HG03469 (cell line): ENCODE measurements at regions not wholly inside any gene's neighbourhood (a gene's known extent, or its start where the extent isn't known, plus 50 kb on each side); places are given as distances from the start of the nearest gene placed in this dataset.

Experiments used
- ATAC-seq: cut with Tn5 transposase; IDR thresholded peaks from one replicate; pipeline ENCODE4 v1.9.1; 2021; ENCODE audit warnings: mild to moderate bottlenecking, moderate library complexity, moderate number of reproducible peaks; ENCODE audit not compliant: unreplicated experiment

- no peak for ATAC-seq
These were observed 489.7 kb upstream of the CNKSR2 start for GRCh38 chrX:20884565-20884964.

DNA sequence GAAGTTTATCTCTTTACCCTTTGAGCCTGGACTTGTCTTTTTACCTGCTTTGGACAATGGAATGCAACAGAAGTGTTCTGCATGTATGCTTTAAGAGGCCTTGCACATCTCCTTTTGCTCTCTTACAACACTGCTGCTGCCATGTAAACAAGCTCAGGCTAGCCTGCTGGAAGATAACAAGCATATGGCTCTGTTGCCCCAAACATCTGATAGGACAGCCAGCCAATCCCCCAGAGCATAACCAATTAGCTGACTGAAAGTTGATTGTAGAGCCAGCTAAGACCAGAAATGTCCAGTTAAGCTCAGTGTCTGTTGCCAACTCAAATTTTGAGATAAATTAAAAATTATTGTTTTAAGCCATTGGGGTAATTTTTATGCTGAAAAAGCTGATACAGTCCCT is 510.6 kb upstream of the CNKSR2 start:
- ATAC-seq = no peak

GRCh38 chrX:20861113-20861512 is 513.1 kb upstream of the CNKSR2 start:
- no peak for ATAC-seq

DNA sequence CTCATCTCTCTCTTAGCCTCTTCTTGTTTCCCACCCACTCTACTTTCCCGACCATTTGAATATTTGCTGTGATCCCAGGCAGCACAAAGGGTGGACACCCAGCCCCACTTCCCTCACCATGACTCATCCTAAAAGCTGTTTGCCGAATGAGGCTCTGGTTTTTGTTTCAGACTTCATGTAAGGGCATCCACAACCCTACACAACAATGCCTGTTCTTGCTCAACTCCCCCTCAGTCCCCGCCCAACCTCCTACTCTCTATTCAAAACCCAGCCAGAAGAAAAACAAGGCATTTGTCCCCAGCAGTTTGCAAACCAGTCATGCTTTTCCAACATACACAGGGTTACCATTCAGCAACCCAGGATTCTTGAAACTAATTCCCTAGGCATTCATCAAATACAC is 516.5 kb upstream of the CNKSR2 start:
- no peak for ATAC-seq

- no peak for ATAC-seq
These were observed 535.7 kb upstream of the CNKSR2 start for GRCh38 chrX:20838477-20838876.

GRCh38 chrX:20829665-20830491 is 544.3 kb upstream of the CNKSR2 start:
- ATAC-seq = no peak

GRCh38 chrX:20825984-20826383 is 548.2 kb upstream of the CNKSR2 start:
- ATAC-seq = no peak

DNA sequence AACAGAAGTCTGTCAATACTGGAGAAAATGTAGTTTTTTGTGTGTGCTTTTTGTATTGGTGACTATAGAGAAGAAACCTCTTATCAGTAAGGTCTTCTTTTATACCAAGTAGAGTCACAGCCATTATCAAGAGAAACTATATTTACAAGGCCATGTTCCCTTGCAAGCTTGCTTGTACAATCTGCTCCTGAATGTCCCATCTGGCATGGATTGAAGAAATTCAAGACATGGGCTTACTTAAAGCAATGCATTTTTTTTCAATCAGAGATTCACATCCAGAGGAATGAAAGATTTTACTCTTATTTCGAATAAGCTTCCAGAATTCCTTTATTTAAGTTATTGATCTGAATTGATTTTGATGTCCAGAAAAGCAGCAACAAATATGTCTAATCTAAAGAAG is 537.3 kb upstream of the RPS6KA3 start:
- no peak for ATAC-seq

GRCh38 chrX:20802036-20802435 is 535.3 kb upstream of the RPS6KA3 start:
- ATAC-seq = no peak

DNA sequence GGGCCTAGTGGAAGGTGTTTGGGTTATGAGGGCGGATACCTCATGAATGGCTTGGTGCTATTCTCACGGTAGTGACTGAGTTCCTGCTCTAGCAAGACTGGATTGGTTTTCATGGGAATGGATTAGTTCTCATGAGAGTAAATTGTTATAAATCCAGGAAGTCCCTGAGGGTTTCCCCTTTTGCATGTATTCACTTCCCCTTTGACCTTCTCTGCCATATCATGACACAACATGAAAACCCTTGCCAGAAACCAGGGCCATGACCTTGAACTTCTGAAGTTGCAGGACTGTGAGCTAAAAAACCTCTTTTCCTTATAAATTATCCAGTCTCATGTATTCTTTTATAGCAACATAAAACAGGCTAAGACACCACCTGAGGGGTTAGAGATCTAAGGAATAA is 529.7 kb upstream of the RPS6KA3 start:
- ATAC-seq = no peak

GRCh38 chrX:20789103-20789502 is 522.4 kb upstream of the RPS6KA3 start:
- ATAC-seq = no peak

GRCh38 chrX:20767346-20767745 is 500.6 kb upstream of the RPS6KA3 start:
- no peak for ATAC-seq

DNA sequence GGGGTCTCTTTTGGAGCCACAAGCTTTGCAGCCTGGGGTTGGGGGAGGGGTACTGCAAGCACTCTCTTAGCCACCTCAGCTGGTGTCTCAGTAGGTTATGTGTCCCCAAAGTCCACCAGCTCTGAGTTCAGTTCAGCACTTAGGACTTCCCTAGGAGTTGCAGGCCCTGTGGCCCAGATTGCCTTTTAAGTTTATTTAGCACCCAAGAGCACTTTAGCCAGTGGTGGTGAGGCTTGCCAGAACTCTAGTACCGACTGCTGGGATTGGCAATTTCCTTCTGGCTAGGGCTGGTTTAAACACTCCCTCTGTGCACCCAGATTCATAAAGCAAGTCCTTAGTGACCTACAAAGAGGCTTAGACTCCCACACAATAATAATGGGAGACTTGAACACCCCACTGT is 489.9 kb upstream of the RPS6KA3 start:
- ATAC-seq = no peak

GRCh38 chrX:20753076-20753475 is 486.4 kb upstream of the RPS6KA3 start:
- no peak for ATAC-seq

DNA sequence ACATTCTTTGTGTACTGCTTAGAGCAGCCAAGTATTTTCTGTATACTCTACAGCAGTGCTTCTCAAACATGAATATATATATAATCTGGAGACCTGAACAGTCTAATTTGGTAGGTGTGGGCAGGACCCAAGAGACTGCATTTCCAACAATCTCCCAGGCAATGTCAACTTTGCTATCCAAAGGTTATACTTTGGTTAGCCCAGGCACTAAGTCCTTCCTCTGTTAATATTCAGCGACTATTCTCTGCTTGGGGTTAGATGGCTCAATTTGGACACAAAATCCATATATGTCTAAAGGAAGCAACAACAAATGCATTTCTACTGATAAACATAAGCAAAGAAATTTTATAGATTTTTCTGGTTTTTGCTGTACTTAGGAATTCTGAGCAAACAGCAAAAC is 480.0 kb upstream of the RPS6KA3 start:
- no peak for ATAC-seq

GRCh38 chrX:20743046-20743445 is 476.3 kb upstream of the RPS6KA3 start:
- no peak for ATAC-seq

- no peak for ATAC-seq
These were observed 475.4 kb upstream of the RPS6KA3 start for GRCh38 chrX:20742106-20742505.

GRCh38 chrX:20740443-20740842 is 473.7 kb upstream of the RPS6KA3 start:
- ATAC-seq = no peak

GRCh38 chrX:20739038-20739745 is 472.5 kb upstream of the RPS6KA3 start:
- ATAC-seq = no peak

DNA sequence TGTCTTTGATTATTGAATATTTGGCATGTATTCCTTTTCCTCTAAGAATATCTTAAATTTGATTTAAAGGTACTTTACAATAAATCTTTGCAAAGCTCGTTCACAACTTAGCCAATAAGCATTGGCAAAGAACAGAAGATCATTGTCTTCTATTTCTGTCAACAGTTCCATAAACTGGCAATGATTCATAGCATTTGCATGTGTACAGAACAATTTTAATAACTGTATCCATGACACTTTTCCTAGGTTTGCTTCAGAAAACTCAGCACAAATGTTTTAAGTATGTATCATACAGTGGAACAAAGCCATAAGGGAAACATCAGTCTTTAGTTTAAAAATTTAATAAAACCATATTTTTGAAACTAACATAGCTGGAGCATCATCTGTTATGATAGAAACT is 462.7 kb upstream of the RPS6KA3 start:
- no peak for ATAC-seq

DNA sequence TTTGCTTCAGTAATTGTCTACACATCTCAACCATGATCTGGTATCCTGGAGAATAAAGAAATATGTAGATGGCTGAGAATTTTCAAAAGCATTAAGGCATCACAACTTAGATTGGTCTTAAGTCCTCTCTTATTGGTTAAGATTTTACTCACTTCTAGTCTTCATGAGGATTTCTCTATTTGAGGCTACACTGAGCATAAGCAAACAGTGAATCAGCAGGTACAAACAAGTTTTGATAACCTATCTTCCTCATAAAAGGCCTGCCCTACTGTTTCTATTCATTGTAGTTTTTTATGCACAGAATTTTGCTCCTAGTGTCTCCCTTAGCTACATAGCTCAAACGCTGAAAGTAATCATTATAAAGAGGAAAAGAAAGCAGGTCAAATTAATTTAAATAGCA is 460.7 kb upstream of the RPS6KA3 start:
- no peak for ATAC-seq

- no peak for ATAC-seq
These were observed 454.4 kb upstream of the RPS6KA3 start for GRCh38 chrX:20720954-20721626.
